Keratinocyte (primary cell): ENCODE measurements at regions not wholly inside any gene's neighbourhood (a gene's known extent, or its start where the extent isn't known, plus 50 kb on each side); places are given as distances from the start of the nearest gene placed in this dataset.

ENCODE experiments used
- CTCF ChIP-seq, 3 experiments: IDR thresholded peaks in 1 of 3; conservative IDR thresholded peaks in 1 of 3; optimal IDR thresholded peaks in 1 of 3; 2 replicates in 2 of 3; 3 replicates in 1 of 3; pipeline versions ENCODE3 to v1.5.1; 2011; ENCODE audit warnings: low read length in 3 of 3, mild to moderate bottlenecking in 3 of 3, moderate library complexity in 2 of 3, control low read depth in 1 of 3, inconsistent platforms in 1 of 3; ENCODE audit not compliant: insufficient read depth in 2 of 3; ENCODE audit errors: extremely low read depth in 1 of 3
- EZH2 ChIP-seq: IDR thresholded peaks from one replicate; pipeline ENCODE4 v1.6.1; 2012; ENCODE audit warnings: inconsistent platforms, mild to moderate bottlenecking, low read length, moderate library complexity

GRCh38 chr1:80008934-80009333, 1002.4 kb upstream of the ADGRL4 start:
- no peak for TF ChIP-seq CTCF (optimal IDR thresholded peaks at IDR 0.05 in 1 of 3, IDR thresholded peaks at IDR 0.05 in 1 of 3, conservative IDR thresholded peaks at IDR 0.05 in 1 of 3; ENCODE audit: extremely low read depth in 1 of 3, insufficient read depth in 2 of 3, low read length in 3 of 3)
- no peak for TF ChIP-seq EZH2
